RPMI8226 (cell line): ENCODE measurements at regions not wholly inside any gene's neighbourhood (a gene's known extent, or its start where the extent isn't known, plus 50 kb on each side); places are given as distances from the start of the nearest gene placed in this dataset.

Experiments used
- DNase-seq: peaks from one replicate; pipeline ENCODE4 v3.0.0-alpha.2; 2015

- DNase-seq: no peak
Measured at GRCh38 chrY:21295206-21295605, 215.9 kb upstream of the RBMY1B start.

- DNase-seq: no peak
Measured at GRCh38 chrY:21302278-21302677, 208.9 kb upstream of the RBMY1B start.

GRCh38 chrY:21315366-21315765 lies 195.8 kb upstream of the RBMY1B start:
- no peak for DNase-seq
